ENCODE measurements at regions not wholly inside any gene's neighbourhood (a gene's known extent, or its start where the extent isn't known, plus 50 kb on each side); places are given as distances from the start of the nearest gene placed in this dataset.
A peak's percentile ranks its signal among the peaks of the same experiment; 100 is the strongest.
"Not testable (repeated sequence)": the region's sequence is repeated elsewhere in the genome, so short reads cannot be mapped to it uniquely, and the experiment has no call there.

DNA sequence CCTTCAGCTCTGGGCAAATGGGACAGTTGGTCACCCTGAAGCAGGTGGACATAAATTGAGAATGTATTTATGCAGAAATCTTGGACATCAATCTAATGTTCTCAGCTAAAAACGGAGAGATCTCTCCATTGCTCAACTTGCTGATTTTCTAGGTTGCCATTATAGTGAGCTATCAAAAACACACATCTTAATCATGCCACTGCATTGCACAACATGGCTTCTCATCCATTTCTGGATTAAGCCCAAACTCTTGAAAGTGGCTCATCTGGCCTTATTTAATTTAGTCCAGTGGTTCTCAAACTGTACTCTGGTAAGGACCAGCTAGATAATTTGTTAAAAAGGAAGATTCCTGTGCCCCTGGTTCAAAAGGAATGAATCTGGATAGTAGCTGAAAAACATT lies 324.9 kb upstream of the CITED2 start:
- no peak for DNase-seq

GRCh38 chr6:139698526-139699176 lies 324.2 kb upstream of the CITED2 start:
- no peak for DNase-seq

DNA sequence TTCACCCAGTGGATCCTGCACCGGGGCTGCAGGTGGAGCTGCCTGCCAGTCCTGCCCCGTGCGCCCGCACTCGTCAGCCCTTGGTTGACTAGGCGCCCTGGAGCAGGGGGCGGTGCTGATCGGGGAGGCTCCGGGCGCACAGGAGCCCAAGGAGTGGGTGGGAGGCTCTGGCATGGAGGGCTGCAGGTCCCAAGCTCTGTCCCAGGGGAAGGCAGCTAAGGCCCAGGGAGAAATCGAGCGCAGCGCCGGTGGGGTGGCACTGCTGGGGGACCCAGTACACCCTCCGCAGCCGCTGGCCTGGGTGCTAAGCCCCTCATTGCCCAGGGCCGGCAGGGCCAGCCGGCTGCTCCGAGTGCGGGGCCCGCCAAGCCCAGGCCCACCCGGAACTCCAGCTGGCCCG lies 323.4 kb upstream of the CITED2 start:
- DNase-seq: not testable (repeated sequence)

GRCh38 chr6:139696991-139697390 lies 322.5 kb upstream of the CITED2 start:
- DNase-seq: not testable (repeated sequence)

DNA sequence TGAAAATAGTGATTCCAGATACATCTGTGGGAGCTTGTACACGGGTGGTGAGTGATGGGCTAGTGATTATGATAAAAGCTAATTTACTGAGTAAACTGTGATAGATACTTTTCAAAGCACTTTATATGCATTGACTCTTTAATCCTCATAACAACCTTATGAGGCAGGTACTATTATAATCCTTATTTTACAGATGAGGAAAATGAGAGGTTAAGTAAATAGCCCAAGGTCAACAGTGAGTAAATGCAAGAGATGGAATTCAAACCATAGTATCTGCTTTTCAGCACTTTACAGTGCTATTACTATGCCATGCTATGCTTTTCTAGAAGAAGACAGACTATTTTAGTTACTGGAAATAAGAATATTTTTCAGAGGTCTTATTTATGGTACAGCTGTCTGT lies 320.9 kb upstream of the CITED2 start:
- DNase-seq: no peak

DNA sequence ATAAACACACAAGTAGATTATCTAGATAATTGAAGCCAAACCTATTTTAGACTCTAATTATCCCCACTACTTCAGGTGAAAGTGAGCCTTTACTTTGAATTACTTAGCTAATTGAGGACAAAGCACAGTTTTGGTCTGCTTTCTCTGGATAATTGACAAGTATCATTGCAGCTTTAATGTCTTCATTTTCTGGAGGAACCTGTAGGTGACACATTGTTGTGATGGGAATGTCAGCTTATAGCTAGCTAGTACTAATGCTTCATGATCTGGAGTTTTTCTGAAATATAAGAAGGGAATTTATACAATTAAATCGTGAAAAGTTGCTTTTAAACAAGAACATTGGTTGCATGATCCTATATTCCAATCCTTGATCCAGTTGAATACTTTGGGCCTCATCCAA lies 319.3 kb upstream of the CITED2 start:
- no peak for DNase-seq

GRCh38 chr6:139690007-139690406 lies 315.6 kb upstream of the CITED2 start:
- no peak for DNase-seq

- DNase-seq: no peak
Observed at GRCh38 chr6:139687055-139687454, 312.6 kb upstream of the CITED2 start.

DNA sequence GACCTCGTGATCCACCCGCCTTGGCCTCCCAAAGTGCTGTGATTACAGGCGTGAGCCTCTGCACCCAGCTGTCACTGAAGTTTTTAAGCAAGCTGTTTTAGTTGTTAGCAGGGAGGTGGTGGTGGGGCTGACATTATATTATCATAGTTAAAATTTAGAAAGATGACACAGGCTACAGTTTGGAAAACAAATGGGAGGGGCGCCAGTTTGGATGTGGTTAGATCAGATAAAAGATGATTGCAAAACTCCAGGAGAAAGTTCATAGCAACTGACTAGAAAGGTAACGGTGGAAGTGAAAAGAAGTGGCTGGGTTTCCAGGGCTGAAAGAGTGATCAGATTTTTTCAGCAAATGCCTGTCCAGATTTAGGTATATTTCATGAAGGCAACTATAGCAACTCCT lies 311.9 kb upstream of the CITED2 start:
- no peak for DNase-seq

DNA sequence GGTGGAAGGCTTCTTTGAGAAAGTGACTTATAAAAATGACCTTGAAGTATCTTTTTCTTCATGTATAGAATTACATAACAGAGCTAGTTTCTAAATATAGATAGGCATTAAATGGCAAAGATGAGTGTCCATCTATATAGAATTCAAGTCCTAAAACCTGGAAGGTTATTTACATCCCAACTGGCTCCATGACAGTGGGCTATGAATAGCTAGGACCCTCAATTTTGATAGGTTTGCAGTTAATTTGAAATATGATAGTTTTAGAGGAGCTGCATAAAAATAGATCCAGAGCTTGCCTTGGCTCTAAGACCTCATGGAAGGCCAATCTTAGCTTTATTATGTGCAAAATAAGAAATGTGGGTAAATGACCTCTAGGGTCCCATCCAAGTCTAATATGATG lies 310.6 kb upstream of the CITED2 start:
- DNase-seq: no peak

GRCh38 chr6:139680819-139681218 lies 306.4 kb upstream of the CITED2 start:
- no peak for DNase-seq

GRCh38 chr6:139679516-139680179 lies 305.2 kb upstream of the CITED2 start:
- DNase-seq: peak; percentile 27

DNA sequence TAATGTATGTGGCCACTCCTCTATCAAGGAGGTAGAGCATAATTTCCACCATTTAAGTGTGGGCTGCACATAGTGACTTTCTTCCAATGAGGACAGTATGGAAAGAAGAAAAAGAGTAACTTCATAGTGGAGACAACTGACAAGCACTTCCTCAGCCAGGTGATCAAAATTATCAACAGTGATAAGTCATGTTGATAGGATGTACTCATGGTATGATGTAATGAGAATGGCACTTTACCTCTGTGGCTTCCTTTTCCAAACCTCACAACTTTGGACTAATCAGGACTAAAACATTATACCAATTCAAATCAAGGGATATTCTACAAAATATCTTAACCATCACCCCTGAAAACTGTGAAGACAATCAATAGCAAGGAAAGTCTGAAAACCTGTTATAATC lies 302.3 kb upstream of the CITED2 start:
- no peak for DNase-seq

DNA sequence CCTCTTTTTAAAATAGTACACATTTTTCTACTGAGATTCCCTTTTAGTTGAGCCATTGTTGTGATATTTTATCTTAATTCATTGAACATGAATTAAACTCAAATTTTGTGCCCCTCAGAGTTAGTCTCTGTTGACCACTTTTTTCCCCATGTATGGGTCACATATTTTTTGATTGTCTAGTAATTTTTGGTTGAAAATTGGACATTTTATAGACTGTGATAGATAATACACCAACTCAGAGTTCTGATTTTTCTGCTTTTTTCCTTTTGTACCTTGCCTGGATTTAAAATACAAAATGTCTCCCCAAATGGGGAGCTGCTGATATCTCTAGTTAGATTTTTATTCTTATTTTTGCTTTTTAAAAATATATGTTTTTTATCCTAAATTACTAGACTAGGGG lies 291.8 kb upstream of the CITED2 start:
- no peak for DNase-seq

GRCh38 chr6:139663996-139664395 lies 289.5 kb upstream of the CITED2 start:
- DNase-seq: no peak

DNA sequence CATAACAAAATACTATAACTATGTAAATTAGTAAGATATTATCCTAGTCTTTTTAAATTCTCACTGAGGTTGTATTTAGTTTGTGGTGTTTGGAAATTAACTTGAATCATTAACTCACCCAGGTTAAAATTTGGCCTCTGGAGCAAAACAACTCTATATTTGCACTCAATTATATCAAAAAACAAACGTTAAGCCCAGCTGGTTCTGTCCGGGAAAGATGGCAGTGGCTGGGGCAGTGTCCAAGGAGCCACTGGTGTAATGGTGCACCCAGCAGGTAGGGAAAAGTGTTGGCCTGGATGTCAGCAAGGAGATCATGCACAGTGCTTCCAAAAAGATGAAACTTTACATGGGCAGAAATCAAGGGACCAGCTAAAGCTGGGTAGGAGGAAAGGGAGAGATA lies 285.3 kb upstream of the CITED2 start:
- DNase-seq: no peak

DNA sequence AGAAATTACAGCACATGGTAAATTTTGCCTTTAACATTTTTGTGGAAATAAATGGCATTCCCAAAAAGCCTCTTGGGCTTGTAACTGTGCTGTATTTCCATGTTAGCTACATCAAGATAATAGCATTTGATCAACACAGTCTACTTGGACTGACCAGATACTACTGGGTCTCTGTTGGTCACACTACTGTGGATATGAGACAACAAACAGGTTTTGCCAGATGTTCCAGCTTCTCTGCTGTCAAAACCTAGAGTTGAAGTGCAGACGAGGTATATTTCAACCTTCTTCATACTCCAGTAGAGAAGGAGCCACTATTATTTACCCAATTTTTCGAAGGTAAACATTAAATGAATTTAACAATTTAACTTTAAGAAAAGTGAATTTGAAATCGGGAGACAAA lies 284.7 kb upstream of the CITED2 start:
- DNase-seq: no peak

- DNase-seq: no peak
Observed at GRCh38 chr6:139657119-139657518, 282.7 kb upstream of the CITED2 start.

DNA sequence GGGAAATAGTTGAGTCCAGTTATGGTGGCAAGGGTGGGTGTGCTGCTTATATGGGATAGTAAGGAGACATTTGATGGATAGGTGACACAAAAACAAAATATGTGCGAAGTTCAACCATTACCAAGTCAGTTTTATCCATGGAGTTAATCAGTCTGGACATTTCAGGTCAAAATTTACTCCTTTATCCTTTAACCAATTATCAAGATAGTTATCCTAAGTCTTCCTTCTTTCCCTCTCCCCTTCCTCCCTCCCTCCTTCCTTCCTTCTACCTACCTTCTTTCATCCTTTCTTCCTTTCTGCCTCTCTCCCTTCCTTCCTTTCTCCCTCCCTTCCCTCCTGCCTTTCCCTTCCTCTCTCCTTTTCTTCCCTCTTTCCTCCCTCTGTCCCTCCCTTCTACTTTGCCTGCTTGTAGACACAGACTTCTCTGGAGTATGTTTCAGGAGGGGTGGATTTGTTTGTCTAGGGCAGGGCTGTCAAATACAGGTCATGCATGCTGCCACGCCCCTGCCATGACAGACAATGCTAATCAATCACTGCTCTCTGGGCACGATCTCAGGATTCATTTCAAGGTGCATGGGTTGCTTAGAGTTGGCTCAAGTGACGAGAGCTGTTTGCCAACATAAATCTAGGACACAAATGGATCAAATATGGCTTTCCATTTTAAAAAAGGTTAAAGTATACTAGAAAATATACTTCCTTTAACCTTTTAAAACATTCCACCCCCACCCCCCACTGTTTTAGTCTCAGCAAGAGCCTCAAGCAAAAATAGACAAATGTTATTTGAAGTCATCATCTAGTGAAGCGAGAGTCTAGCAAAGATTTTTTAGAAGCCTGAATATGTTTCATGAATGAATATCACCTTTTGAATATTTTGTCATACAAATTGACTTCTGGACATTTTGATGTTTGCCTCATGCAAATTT lies 281.6 kb upstream of the CITED2 start:
- no peak for DNase-seq

GRCh38 chr6:139654888-139655782 lies 280.7 kb upstream of the CITED2 start:
- no peak for DNase-seq

DNA sequence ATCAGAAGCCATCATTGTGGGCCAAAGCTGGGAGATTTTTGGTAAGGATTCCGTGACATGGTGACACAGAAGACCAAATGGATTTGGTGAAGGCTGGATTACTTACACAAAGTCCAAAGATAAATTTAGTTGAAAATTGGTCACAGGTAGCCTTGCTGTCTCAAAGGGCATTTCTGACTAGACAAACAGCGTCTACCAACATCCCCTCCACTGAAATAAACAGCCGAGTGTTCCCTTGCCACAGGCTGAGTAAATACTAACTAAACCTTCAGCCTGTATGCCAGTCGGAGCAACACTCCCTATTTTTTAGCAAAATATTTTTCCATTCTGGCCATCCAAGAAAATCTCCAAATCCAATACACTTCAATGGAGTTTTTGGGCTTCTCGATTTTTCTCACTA lies 279.9 kb upstream of the CITED2 start:
- no peak for DNase-seq

GRCh38 chr6:139653111-139653510 lies 278.7 kb upstream of the CITED2 start:
- no peak for DNase-seq

DNA sequence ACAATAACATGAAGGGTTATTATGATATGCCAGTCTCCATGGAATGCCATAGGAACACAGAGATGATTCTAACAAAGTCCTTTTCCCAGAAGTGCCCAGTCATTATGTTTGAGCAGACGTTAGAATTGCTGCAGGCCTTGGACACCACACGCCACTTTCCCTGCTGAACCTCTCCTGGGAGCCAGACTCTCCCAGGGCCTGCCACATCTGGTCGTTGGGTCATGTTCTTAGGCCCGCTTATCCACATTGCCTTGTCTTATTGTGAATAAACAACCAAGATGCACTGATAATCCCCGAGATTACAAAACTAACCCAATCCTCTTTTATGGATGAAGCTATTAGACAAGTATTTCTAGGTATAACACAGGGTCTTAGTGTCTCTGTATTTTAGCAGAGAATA lies 276.5 kb upstream of the CITED2 start:
- DNase-seq: no peak

All from SIG-M5 (cell line).